Kidney (tissue), 13 donors: ENCODE measurements at regions not wholly inside any gene's neighbourhood (a gene's known extent, or its start where the extent isn't known, plus 50 kb on each side); places are given as distances from the start of the nearest gene placed in this dataset.

Experiments used
- DNase-seq, 5 donors: peaks; one replicate each; pipeline ENCODE4 v3.0.0-alpha.2; 2013 to 2020
- FAIRE-seq: peaks from 2 replicates; lab custom pipeline; 2012; peaks lifted over from hg19 to GRCh38; lab: Jason Lieb, UNC
- H3K27ac ChIP-seq, 2 donors: one replicate each; pipeline ENCODE4 v1.7.0; 2013; ENCODE audit warnings: low read depth in 2 of 2, low read length in 2 of 2, inconsistent platforms in 1 of 2
- H3K27me3 ChIP-seq: one replicate; pipeline ENCODE4 v1.7.1; 2013; ENCODE audit warnings: low read length, inconsistent platforms; ENCODE audit not compliant: control insufficient read depth, insufficient read depth
- H3K36me3 ChIP-seq, 3 donors: one replicate each; pipeline versions ENCODE4 v1.7.0 to v1.7.1; 2013; ENCODE audit warnings: low read length in 3 of 3, control low read depth in 1 of 3, inconsistent platforms in 1 of 3; ENCODE audit not compliant: insufficient read depth in 3 of 3, control insufficient read depth in 2 of 3
- H3K4me1 ChIP-seq, 3 donors: one replicate each; pipeline versions ENCODE4 v1.7.0 to v1.7.1; 2013; ENCODE audit warnings: low read length in 3 of 3, inconsistent platforms in 1 of 3, low read depth in 1 of 3; ENCODE audit not compliant: control insufficient read depth in 2 of 3, insufficient read depth in 2 of 3
- H3K4me3 ChIP-seq, 3 donors: one replicate each; pipeline versions ENCODE4 v1.7.0 to v1.8.1; 2013; ENCODE audit warnings: low read length in 3 of 3, control low read depth in 1 of 3, inconsistent platforms in 1 of 3
- H3K9ac ChIP-seq, 3 donors: one replicate each; pipeline versions ENCODE4 v1.7.0 to v1.7.1; 2013; ENCODE audit warnings: low read length in 3 of 3, control low read depth in 1 of 3, inconsistent platforms in 1 of 3
- H3K9me3 ChIP-seq, 3 donors: one replicate each; pipeline versions ENCODE4 v1.7.0 to v1.7.1; 2013; ENCODE audit warnings: low read length in 3 of 3, control low read depth in 1 of 3, inconsistent platforms in 1 of 3; ENCODE audit not compliant: control insufficient read depth in 2 of 3, insufficient read depth in 1 of 3
- intact Hi-C: fragments of 100-400 bp; cut with DNase I; formaldehyde crosslinking; loops from one replicate; pipeline ENCODE4 v1.11.1; 2022
- TF ChIP-seq, protein P1 (sequence below): IDR thresholded peaks from 3 replicates; pipeline ENCODE4 v1.5.1; 2012; ENCODE audit warnings: mild to moderate bottlenecking, moderate library complexity, borderline replicate concordance; ENCODE audit not compliant: insufficient read depth; ENCODE audit errors: extremely low read depth
- donor health status: control.
- donor health status: control.
- donor health status: control.
- donor health status: control.
- donor health status: control.
- donor health status: DM: yes; HTN: yes; CAD: no.
- donor health status: Normal renal cell carcinoma (clear cell type).

DNA sequence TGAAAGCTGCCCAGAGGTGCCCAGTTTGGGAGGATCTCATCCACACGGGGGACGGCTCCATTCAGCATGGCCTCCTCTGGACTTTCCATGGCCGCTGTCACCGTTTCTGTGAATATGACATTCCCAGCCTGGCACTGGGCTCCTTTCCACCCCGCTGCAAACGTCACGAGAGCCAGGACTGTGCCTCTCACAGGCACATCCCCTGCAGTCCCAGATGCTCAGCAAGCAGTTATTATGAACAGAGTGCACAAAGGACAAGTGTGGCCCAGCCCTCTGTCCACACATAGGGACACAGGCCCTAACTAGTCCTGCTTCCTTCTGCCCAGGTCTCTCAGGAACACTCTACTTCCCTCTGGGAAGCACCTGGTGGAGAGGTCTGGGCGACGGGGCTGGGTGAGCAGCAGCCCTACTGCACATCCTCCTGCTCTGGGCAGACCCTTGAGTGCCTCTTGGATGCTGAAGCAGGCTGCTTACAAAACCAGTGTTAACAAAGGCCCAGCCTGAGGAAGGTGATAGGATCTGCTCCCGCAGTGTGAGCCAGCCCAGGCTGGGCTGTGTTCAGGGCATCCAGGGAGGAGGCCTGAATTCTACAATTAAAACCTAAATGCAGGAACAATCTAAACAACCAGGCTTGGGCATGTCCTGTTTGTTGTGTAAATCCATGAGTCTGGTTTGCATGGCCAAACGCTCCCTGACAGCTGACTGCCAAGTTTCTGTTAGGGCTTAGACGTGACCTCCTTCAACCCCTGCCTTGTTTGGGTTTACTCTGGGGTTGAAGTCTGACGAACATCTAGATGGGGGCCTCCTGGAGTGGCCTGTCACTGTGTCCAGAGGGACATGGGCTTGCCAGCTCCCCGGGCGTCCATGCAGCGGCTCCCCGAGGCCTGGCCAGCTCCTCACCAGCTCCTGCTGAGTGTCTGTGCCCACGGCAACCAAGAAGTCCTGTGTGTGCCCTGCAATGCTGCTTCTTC lies 269.8 kb downstream of the GADD45G start:
- Histone ChIP-seq H3K4me3 (no peak overlapping the region), H3K27me3 (no peaks in the 10 kb centered on the region), H3K9ac (no peak overlapping the region), H3K27ac (no peak overlapping the region), H3K4me1 (peaks cover 0 to 9% (median 3%) of the 10 kb centered on the region in 3 donors), H3K9me3 (no peaks in the 10 kb centered on the region), H3K36me3 (no peaks in the 10 kb centered on the region)
- intact Hi-C loops, result no loop called here
- FAIRE-seq (no peak), DNase-seq (peak in 1 of 5 donors; percentile 31)
- TF ChIP-seq, protein P1, sequence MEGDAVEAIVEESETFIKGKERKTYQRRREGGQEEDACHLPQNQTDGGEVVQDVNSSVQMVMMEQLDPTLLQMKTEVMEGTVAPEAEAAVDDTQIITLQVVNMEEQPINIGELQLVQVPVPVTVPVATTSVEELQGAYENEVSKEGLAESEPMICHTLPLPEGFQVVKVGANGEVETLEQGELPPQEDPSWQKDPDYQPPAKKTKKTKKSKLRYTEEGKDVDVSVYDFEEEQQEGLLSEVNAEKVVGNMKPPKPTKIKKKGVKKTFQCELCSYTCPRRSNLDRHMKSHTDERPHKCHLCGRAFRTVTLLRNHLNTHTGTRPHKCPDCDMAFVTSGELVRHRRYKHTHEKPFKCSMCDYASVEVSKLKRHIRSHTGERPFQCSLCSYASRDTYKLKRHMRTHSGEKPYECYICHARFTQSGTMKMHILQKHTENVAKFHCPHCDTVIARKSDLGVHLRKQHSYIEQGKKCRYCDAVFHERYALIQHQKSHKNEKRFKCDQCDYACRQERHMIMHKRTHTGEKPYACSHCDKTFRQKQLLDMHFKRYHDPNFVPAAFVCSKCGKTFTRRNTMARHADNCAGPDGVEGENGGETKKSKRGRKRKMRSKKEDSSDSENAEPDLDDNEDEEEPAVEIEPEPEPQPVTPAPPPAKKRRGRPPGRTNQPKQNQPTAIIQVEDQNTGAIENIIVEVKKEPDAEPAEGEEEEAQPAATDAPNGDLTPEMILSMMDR, result no peak

DNA sequence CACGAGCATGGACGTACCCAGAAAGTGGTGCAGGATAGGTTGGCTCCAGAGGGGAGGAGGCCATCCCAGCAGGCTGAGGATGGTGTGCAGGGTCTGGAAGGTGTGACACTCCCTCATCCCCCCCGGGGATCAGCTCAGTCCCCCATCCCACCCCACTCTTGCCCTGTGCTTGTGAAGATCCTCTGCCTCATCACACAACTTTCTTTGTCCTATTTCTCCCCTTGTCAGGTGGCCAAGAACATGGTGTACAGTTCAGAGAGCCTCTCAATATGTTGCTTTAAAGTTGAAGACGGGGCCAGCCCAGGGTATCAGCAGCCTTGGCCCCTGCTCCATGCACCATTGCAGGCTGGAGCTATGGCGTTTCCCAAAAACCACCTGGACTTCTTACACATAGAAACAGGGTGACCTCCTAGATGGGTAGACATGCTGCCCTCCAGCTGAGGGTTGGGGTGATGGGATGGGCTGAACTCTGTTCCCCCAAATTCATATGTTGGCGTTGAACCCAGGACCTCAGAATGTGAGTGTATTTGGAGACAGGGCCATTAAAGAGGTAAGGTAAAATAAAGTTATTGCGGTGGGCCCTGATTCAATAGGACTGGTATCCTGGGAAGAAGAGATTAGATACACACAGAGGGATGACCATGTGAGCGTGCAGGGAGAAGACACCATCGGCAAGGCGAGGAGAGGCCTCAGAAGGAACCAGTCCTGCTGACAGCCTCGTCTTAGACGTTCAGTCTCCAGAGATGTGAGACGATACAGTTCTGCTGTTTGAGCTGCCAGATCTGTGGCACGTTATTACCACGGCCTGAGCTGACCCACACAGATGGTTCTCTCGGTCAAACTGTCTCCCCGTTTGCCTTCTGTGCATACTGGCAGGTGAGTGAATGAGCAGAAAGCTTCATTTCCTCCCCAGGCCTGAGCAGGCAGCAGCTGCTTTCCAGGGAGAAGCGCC lies 272.5 kb downstream of the GADD45G start:
- peak in 2 of 5 donors; percentile 7 to 10 for DNase-seq
- H3K27ac ChIP-seq, result no peak overlapping the region
- TF ChIP-seq, protein P1, result no peak

DNA sequence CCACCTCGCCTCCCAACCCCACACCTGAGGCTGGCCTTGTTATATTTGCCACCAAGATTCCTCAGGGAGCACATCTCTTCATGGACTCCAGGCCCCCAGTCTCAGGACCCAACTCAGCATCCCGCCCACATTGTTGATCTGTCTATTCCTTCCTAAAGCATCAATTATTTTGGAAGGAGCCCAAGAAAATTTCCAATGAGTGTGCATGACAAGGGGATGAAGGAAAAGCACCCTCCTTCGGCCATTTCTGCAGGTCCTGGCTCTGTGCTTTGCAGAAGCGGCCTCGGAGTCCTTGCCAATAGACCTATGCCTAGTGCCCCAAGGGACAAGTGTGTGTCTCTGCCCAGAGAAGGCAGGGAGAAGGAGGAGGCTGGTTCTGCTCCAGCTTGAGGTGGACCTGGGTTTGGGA lies 273.2 kb downstream of the GADD45G start:
- no peaks in the 10 kb centered on the region for H3K27me3 ChIP-seq
- TF ChIP-seq, protein P1, result no peak
- peaks cover 0 to 12% (median 3%) of the 10 kb centered on the region in 3 donors for H3K4me1 ChIP-seq
- DNase-seq, result peak in 2 of 5 donors; percentile 3 to 7
- H3K27ac ChIP-seq, result no peak overlapping the region
- H3K36me3 ChIP-seq, result no peaks in the 10 kb centered on the region
- intact Hi-C loops, result no loop called here
- H3K9me3 ChIP-seq, result no peaks in the 10 kb centered on the region
- H3K4me3 ChIP-seq, result no peak overlapping the region
- no peak for FAIRE-seq
- H3K9ac ChIP-seq, result no peak overlapping the region

More for the DNA sequence above, 272.5 kb downstream of the GADD45G start:
- intact Hi-C loops, result no loop called here
- H3K4me3 ChIP-seq, result no peak overlapping the region
- H3K9me3 ChIP-seq, result no peaks in the 10 kb centered on the region
- no peak overlapping the region for H3K9ac ChIP-seq
- FAIRE-seq, result no peak
- H3K36me3 ChIP-seq, result no peaks in the 10 kb centered on the region
- no peaks in the 10 kb centered on the region for H3K27me3 ChIP-seq
- H3K4me1 ChIP-seq, result peaks cover 0 to 13% (median 3%) of the 10 kb centered on the region in 3 donors
